ENCODE measurements at regions not wholly inside any gene's neighbourhood (a gene's known extent, or its start where the extent isn't known, plus 50 kb on each side); places are given as distances from the start of the nearest gene placed in this dataset.

DNA sequence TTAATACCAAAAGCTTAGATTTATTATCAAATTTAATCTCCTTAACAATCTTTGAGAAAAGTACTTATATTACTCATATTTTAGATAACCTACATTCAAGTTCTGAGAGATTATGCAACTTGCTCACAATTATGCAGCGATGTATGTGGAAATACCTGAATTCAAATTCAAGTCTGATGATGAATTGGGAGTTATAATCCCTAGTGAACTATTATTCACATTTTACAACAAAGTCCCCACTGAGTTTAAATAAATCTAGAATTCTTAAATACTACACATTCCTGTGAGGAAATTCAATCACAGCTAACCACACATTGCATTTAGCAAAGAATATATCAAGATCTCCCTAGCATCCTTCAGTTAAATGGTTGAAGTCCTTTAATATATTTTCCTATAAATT is 278.4 kb downstream of the NOL4 start:
- Histone ChIP-seq H3K27ac (no peak overlapping the region), H3K4me3 (no peak overlapping the region), H3K36me3 (no peaks in the 10 kb centered on the region), H3K4me1 (no peaks in the 10 kb centered on the region), H3K9me3 (no peaks in the 10 kb centered on the region), H3K27me3 (ENCODE audit: low read depth) (no peaks in the 10 kb centered on the region)
- intact Hi-C loops (cut with DNase I): no loop called here
- TF ChIP-seq, protein P1, sequence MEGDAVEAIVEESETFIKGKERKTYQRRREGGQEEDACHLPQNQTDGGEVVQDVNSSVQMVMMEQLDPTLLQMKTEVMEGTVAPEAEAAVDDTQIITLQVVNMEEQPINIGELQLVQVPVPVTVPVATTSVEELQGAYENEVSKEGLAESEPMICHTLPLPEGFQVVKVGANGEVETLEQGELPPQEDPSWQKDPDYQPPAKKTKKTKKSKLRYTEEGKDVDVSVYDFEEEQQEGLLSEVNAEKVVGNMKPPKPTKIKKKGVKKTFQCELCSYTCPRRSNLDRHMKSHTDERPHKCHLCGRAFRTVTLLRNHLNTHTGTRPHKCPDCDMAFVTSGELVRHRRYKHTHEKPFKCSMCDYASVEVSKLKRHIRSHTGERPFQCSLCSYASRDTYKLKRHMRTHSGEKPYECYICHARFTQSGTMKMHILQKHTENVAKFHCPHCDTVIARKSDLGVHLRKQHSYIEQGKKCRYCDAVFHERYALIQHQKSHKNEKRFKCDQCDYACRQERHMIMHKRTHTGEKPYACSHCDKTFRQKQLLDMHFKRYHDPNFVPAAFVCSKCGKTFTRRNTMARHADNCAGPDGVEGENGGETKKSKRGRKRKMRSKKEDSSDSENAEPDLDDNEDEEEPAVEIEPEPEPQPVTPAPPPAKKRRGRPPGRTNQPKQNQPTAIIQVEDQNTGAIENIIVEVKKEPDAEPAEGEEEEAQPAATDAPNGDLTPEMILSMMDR (IDR thresholded peaks at IDR 0.05): no peak
- ATAC-seq (no peak), DNase-seq (no peak)

DNA sequence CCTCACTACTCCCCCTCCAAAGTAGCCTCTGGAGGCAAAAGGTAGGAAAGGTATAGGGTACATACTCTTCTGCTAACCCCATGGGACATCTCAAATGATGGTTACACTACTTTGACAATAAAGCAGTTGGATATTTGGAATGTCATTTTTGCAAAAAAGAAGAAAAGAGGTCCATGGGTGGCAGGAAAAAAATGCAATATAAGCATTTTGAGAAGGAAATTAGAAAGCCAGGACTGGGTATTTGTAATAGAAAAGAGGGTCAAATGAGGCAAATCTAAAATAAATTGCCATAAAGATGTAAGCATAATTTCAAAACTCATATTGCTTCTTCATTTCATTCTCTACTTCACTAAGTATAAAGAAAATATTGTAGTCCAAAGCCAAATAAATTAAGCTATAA is 280.2 kb downstream of the NOL4 start:
- ATAC-seq (no peak), DNase-seq (no peak)
- H3K9me3 ChIP-seq: no peaks in the 10 kb centered on the region
- TF ChIP-seq, protein P1 (IDR thresholded peaks at IDR 0.05): no peak
- H3K27me3 ChIP-seq (ENCODE audit: low read depth): no peaks in the 10 kb centered on the region
- intact Hi-C loops (cut with DNase I): no loop called here
- H3K36me3 ChIP-seq: no peaks in the 10 kb centered on the region
- no peaks in the 10 kb centered on the region for H3K4me1 ChIP-seq
- no peak overlapping the region for H3K4me3 ChIP-seq
- H3K27ac ChIP-seq: no peak overlapping the region

DNA sequence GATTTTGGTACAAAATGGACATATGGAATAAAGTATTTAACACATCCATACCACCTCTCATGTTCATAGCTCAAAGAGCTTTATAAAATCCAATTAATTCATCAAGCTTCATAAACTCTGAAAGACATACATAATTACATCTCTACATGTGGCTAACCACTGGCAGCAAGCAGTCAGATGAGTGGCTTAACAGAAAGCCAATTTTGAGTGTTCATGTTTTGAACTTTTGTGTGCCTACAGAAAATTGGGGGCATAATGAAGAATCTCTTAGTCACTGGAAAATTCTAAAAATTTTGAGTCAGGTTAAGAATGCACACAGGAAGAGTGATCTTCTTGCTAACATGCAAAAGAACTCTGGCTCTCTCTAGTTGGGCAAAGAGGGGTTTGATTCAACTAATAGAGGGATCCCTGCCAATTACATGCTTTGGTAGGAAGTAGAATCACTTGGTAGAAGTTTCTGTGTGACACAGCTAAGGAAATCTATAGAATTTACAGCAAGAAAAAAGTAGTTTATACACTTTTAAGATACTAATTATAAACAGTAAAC is 287.4 kb downstream of the NOL4 start:
- TF ChIP-seq, protein P1 (IDR thresholded peaks at IDR 0.05): no peak
- no peak for ATAC-seq
- H3K4me3 ChIP-seq: no peak overlapping the region
- intact Hi-C loops (cut with DNase I): no loop called here
- no peaks in the 10 kb centered on the region for H3K9me3 ChIP-seq
- H3K36me3 ChIP-seq: no peaks in the 10 kb centered on the region
- H3K4me1 ChIP-seq: no peaks in the 10 kb centered on the region
- H3K27ac ChIP-seq: no peak overlapping the region
- no peak for DNase-seq
- no peaks in the 10 kb centered on the region for H3K27me3 ChIP-seq (ENCODE audit: low read depth)

DNA sequence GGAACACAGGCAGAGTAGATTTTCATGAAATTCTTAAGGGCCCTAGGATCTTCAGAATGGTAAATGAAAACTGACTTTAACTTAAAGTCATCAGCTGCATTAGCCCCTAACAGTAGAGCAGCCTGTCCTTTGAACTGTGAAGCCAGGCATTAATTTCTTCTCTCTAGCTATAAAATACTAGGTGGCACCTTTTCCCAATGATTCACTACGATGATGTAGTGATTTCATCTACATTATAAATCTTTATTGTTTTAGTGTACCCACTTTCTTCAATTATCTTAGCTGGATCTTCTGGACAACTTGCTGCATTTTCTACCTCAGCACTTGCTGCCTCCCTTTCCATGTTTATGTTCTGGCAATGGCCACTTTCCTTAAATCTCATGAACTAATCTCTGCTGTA is 290.5 kb downstream of the NOL4 start:
- H3K27ac ChIP-seq: no peak overlapping the region
- no peaks in the 10 kb centered on the region for H3K27me3 ChIP-seq (ENCODE audit: low read depth)
- no peak for DNase-seq
- TF ChIP-seq, protein P1 (IDR thresholded peaks at IDR 0.05): no peak
- H3K4me1 ChIP-seq: no peaks in the 10 kb centered on the region
- no peak overlapping the region for H3K4me3 ChIP-seq
- intact Hi-C loops (cut with DNase I): no loop called here
- no peaks in the 10 kb centered on the region for H3K9me3 ChIP-seq
- no peak for ATAC-seq
- no peaks in the 10 kb centered on the region for H3K36me3 ChIP-seq

DNA sequence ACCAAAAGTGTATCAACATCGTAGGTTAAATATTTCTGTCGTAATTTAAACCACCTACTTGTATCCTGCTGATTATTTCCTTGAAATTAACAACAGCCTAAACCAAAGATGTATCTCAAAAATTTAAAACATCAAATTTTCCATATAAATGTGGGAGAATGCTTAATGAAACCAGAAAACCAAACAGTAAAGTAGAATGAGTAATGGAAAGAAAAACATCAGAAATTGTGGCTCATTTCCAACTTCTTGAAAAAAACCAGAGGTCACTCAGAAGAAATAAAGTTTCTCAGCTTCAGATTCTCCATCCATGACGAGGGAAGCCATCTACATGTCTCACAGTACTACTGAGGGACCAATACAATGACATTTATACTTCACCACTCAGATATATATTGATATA is 296.5 kb downstream of the NOL4 start:
- DNase-seq (no peak), ATAC-seq (no peak)
- Histone ChIP-seq H3K9me3 (no peaks in the 10 kb centered on the region), H3K4me1 (no peaks in the 10 kb centered on the region), H3K4me3 (no peak overlapping the region), H3K36me3 (no peaks in the 10 kb centered on the region), H3K27ac (no peak overlapping the region), H3K27me3 (ENCODE audit: low read depth) (no peaks in the 10 kb centered on the region)
- TF ChIP-seq, protein P1 (IDR thresholded peaks at IDR 0.05): no peak
- intact Hi-C loops (cut with DNase I): no loop called here

DNA sequence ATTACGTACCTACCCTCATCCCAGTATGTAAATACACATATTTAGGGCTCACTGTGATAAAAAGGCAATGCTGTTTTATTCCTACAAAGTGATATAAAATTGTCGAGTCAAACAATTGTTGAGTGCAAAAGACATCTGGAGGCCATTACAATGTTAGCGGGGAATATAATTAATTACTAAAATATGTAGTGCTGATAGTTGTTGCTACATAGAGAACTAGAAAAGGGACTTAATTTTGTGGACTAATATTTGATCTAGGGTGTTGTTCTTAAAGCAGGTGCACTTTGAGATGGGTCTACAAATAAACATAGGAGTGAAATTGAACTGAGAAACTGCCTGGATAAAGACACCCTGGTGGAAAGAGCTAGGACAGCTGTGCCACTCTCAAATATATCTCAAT is 300.1 kb downstream of the NOL4 start:
- no peaks in the 10 kb centered on the region for H3K9me3 ChIP-seq
- H3K4me3 ChIP-seq: no peak overlapping the region
- no peaks in the 10 kb centered on the region for H3K4me1 ChIP-seq
- DNase-seq (no peak), ATAC-seq (no peak)
- H3K27ac ChIP-seq: no peak overlapping the region
- no peaks in the 10 kb centered on the region for H3K27me3 ChIP-seq (ENCODE audit: low read depth)
- H3K36me3 ChIP-seq: no peaks in the 10 kb centered on the region
- TF ChIP-seq, protein P1 (IDR thresholded peaks at IDR 0.05): no peak
- intact Hi-C loops (cut with DNase I): no loop called here
